ENCODE measurements at regions not wholly inside any gene's neighbourhood (a gene's known extent, or its start where the extent isn't known, plus 50 kb on each side); places are given as distances from the start of the nearest gene placed in this dataset.

GRCh38 chr3:171944118-171945016 lies 95.0 kb upstream of the FNDC3B start:
- no peak for TF ChIP-seq CTCF (IDR thresholded peaks at IDR 0.05)
- no peak for TF ChIP-seq POLR2A (IDR thresholded peaks at IDR 0.05)
